Stimulated activated naive CD8-positive, alpha-beta T cell treated with anti-CD3 and anti-CD28 coated beads, Interleukin-15, Interleukin-2, amounts not matched to agents 100 ng/mL and 50 ng/mL, for 24 hours (primary cell): ENCODE measurements at regions not wholly inside any gene's neighbourhood (a gene's known extent, or its start where the extent isn't known, plus 50 kb on each side); places are given as distances from the start of the nearest gene placed in this dataset.

Source experiments
- H3K27ac Mint-ChIP-seq: one replicate; pipeline ENCODE4 v1.8.0; 2021; ENCODE audit warnings: mild to moderate bottlenecking, mixed read lengths
- H3K27me3 Mint-ChIP-seq: one replicate; pipeline ENCODE4 v1.8.0; 2021; ENCODE audit warnings: mixed read lengths
- H3K36me3 Mint-ChIP-seq: one replicate; pipeline ENCODE4 v1.8.0; 2021; ENCODE audit warnings: low read depth, mixed read lengths
- H3K4me1 Mint-ChIP-seq: one replicate; pipeline ENCODE4 v1.8.0; 2021; ENCODE audit warnings: low read depth, mixed read lengths
- H3K4me3 Mint-ChIP-seq: one replicate; pipeline ENCODE4 v1.8.0; 2021; ENCODE audit warnings: mild to moderate bottlenecking, mixed read lengths
- H3K9me3 Mint-ChIP-seq: one replicate; pipeline ENCODE4 v1.8.0; 2021; ENCODE audit warnings: mixed read lengths

DNA sequence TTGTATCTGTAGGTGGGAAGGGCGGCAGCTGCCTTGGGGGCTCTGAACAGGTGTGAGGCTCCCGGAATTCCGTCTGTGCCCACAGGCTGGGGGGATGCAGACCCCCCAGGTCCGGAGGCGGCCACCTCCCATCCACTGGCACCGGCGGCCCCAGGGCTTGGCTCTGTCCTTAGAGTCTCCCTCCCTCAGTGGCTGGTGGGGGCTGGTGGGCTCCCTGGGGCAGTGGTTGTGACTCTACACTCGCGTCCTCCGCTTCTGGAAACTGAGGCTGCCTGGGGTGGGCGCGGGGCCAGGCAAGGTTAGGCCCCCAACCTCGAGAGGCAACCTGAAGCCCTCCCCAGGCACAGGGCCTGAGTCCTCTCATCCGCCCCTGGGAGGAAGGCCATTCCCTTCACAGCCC lies 1305.4 kb downstream of the BRD1 start:
- Mint-ChIP-seq H3K27me3 (no peaks in the 10 kb centered on the region), H3K27ac (no peak overlapping the region), H3K36me3 (no peaks in the 10 kb centered on the region), H3K9me3 (no peaks in the 10 kb centered on the region), H3K4me1 (no peaks in the 10 kb centered on the region), H3K4me3 (no peak overlapping the region)

DNA sequence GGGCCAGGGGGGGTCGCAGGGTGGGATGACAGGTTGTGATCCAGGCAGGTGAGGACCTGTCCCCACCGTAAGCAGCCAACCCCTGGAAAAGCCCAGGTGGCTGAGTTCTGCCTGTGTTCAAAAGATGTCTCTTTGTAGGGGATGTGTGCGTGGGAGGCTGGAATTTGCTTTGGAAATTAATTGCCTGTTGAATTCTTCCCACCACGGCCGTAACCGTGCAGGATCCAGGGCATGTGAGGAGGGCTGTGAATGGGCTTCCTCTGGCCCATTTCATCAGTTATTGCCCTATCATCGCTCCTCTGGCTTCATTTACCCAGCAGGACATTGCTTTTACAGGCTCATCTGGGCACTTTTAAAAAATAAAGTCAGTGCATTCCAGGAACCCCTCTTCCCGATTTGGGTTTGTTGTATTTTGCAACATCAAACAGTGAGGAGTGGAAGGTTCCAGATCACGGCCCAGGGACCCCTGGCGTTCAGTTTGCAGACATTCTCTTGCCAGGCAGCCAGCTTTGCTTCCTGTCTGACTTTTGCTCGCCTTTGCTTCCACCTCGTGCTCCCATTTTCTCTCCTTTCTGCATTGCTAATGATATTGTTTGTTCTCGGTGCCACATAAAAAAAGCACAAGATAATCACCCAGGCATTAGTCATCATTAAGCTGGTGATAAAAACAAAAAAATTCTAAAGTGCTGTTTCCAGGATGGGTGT lies 1306.6 kb downstream of the BRD1 start:
- no peak overlapping the region for H3K27ac Mint-ChIP-seq
- no peak overlapping the region for H3K4me3 Mint-ChIP-seq
- H3K36me3 Mint-ChIP-seq = no peaks in the 10 kb centered on the region
- no peaks in the 10 kb centered on the region for H3K9me3 Mint-ChIP-seq
- no peaks in the 10 kb centered on the region for H3K4me1 Mint-ChIP-seq
- no peaks in the 10 kb centered on the region for H3K27me3 Mint-ChIP-seq

DNA sequence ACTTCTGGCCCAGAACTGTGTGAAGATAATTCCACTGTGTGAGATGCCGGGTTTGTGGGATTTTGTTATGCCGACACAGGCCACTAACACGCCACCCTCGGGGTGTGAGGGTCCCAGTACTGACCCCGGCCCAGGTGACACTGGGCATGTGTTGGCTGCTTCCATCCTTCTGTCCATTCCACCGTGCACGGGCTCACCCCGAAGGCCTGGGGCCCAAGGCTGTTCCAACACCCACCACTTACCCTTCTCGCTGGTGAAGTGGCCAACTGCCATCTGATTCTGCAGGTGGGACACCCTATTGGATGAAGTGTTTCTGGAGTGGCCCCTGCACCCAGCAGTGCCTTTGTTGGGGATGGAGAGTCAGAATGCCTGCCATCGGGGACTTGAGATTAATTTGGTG lies 1307.5 kb downstream of the BRD1 start:
- Mint-ChIP-seq H3K4me3 (no peak overlapping the region), H3K27ac (no peak overlapping the region), H3K36me3 (no peaks in the 10 kb centered on the region), H3K9me3 (no peaks in the 10 kb centered on the region), H3K27me3 (no peaks in the 10 kb centered on the region), H3K4me1 (no peaks in the 10 kb centered on the region)

DNA sequence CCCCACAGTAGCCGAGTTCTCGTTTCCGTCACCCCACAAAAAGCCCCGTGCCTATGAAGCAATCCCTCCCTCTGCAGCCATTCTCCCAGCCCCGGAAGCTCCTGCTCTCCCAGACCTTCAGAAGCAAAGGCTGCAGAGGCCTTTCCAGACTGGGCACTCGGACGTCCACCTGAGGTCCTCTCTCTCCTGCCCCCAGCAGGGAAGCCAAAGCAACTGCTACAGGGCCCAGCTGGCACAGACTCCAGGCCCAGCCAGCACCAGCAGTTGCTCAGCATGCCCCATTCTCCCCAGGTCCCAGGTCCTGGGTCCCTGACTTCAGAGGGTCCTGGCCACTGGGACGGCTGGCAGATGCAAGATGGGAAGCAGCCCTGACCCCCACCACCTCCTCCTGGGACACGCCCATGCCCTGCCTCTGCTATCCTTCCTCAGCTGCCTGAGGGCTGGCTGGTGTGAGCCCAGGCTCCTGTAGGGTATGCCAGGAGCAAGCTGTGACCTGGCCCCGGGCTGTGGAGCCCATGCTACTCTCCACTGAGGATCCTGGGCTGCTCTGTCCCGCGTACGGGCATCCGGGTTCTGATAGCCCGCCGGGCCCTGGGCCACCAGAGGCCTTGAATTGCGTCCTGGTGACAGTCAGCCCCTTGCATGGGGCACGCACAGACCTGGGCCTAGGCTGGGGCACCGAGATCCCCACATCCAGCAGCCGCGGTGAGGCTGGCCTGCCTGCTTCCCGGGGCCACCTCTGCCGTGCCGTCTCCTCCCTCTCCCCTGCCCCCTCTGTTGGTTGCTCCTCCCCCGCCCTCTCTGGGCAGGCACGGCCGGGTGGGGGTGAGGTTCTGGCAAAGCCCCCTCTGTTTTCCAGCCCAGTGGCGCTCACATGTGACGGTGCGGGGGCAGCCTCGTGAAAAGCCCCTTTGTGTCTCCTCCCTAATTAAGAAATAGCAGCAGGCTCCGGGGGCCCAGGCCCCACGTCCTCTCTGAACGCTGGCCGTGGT lies 1310.3 kb downstream of the BRD1 start:
- no peaks in the 10 kb centered on the region for H3K9me3 Mint-ChIP-seq

DNA sequence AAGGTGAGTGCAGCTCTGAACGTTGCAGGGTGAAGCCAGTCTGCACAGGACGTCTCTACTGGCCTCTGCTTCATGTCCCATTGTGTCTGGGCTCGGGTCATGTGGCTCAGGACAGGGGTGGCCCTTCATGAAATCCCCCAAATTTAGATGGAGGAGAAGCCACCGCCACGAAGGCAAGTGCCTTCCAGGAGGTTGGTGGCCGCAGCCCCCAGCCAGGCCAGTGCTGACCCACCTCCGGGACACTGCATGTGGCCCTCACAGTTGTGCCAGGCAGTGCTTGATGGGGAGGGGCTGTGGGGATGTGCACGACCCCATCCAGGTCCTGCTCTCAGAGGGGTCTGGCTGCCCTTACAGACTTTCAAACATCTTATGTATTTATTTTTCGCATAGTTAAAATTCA lies 1311.1 kb downstream of the BRD1 start:
- H3K27ac Mint-ChIP-seq = no peak overlapping the region
- no peak overlapping the region for H3K4me3 Mint-ChIP-seq
- no peaks in the 10 kb centered on the region for H3K9me3 Mint-ChIP-seq

More for the DNA sequence above, 1310.3 kb downstream of the BRD1 start:
- H3K4me1 Mint-ChIP-seq = no peaks in the 10 kb centered on the region
- H3K36me3 Mint-ChIP-seq = no peaks in the 10 kb centered on the region
- H3K27me3 Mint-ChIP-seq = no peaks in the 10 kb centered on the region
- H3K4me3 Mint-ChIP-seq = no peak overlapping the region
- H3K27ac Mint-ChIP-seq = no peak overlapping the region

DNA sequence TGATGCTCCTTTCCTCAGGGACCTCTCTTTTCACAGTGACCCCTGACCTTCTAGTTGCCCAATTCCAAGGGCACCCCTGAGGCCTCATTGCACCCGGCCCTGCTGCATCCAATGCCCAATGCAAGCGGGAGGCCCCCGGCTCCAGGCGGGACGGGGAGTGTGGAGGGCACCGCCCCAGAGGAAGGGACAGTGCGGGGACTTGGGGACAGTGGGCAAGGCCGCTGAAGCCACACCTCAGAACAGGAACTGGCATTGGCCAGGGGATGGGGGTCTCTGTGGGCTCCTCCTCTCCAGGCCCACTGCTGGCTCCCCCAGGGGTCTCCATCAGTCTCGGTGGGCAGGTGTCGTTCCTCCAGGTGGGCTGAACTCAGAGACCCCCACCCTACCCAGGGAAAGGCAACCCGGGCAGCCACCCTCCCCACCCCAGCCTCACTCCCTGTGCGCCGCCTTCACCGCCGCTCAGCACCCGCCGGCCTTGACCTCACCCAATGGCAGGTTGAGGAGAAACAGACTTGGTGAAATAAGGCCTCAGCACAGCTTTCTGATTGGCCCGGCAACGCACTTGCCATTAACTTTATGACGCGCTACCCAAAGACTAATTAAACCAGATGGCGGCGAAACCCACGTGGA lies 1312.0 kb downstream of the BRD1 start:
- Mint-ChIP-seq H3K27ac (no peak overlapping the region), H3K4me3 (no peak overlapping the region), H3K9me3 (no peaks in the 10 kb centered on the region), H3K4me1 (no peaks in the 10 kb centered on the region), H3K27me3 (no peaks in the 10 kb centered on the region), H3K36me3 (no peaks in the 10 kb centered on the region)

More for the DNA sequence above, 1311.1 kb downstream of the BRD1 start:
- no peaks in the 10 kb centered on the region for H3K4me1 Mint-ChIP-seq
- H3K27me3 Mint-ChIP-seq = no peaks in the 10 kb centered on the region
- H3K36me3 Mint-ChIP-seq = no peaks in the 10 kb centered on the region

DNA sequence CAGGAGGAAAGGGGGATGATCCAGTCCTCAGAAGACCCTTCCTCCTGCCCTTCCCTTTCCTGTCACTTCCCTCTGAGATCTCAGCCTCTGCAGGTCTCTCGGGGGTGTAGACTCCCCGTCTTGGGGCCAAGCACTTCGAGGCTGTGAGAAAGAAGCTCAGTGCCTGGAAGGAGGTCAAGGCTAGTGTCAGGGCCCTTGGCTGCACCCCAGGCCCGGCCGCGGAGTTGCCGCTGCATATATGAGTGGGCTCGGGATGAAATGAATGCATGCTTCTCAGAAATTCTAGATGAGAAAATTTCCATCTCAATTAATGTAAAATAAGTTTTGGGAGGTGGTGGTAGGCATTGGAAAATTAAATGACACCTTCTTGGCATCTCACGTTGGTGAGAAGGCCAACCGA lies 1313.7 kb downstream of the BRD1 start:
- Mint-ChIP-seq H3K27ac (no peak overlapping the region), H3K36me3 (no peaks in the 10 kb centered on the region), H3K4me3 (no peak overlapping the region), H3K4me1 (no peaks in the 10 kb centered on the region), H3K27me3 (no peaks in the 10 kb centered on the region), H3K9me3 (no peaks in the 10 kb centered on the region)

DNA sequence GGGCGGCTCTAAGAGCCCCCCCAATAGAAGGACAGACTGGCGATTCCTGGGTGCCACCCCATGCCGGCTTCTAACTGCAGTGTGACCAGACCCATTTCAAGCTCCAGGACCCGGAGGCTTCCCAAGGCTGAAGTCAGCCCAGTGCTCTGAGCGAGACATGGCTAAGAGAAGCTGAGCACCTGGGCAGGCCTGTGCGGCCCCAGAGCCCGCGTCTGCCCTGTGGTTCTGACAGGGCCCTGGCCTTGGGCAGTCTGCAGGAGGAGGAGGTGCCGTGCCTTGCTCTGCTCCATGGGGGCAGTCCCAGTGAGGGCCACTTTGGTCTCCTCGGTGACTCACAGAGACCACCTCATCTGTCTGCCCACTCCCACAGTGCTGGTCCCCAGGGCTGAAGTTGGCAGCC lies 1314.2 kb downstream of the BRD1 start:
- Mint-ChIP-seq H3K4me1 (no peaks in the 10 kb centered on the region), H3K4me3 (no peak overlapping the region), H3K27ac (no peak overlapping the region), H3K36me3 (no peaks in the 10 kb centered on the region), H3K27me3 (no peaks in the 10 kb centered on the region), H3K9me3 (no peaks in the 10 kb centered on the region)

DNA sequence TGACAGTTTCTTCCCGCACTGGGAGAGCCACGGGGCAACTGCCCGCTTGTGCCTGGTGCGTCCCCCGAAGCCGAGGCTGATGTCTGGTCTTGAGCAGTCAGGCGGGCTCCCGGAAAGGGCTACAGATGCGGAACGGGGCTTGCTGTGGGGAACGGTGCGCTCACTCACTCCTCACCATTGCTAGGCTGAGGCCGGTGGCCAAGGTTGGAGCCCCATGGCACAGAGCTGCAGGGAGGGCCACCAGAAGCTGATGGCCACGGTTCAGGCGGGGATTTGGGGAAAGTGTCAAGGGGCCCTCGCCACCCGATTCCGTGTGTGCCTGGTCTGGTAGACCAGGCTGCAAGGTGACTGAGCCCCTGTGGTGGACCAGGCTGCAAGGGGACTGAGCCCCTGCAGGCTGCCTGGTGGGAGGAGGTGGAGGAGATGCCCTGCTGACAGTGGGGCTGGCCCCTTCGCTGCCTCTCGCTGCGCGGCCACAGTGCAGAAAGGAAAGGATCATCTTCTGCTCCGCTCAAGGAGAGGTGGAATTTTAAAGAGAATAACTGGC lies 1315.8 kb downstream of the BRD1 start:
- no peaks in the 10 kb centered on the region for H3K27me3 Mint-ChIP-seq

DNA sequence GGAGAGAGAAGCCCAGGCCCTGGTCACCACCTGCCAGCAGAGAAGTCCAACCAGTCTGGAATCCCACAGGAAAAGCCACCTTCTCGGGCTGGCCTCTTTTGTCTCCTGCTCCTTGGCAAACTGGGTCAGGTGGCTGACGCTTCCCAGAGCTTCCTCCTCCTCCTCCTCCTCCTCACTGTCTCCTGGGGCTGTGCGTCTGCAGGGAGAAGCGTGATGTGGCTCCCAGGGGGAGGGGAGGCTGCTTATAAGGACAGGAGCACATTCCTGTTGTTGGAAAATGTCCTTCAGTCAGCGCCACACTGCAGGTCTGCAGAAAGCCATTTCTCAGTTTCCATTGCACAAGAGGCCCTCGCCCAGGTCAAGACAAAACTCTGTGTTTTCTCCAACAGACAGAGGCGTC lies 1316.5 kb downstream of the BRD1 start:
- H3K27me3 Mint-ChIP-seq = no peaks in the 10 kb centered on the region
- H3K4me3 Mint-ChIP-seq = no peak overlapping the region
- H3K9me3 Mint-ChIP-seq = no peaks in the 10 kb centered on the region
- no peaks in the 10 kb centered on the region for H3K4me1 Mint-ChIP-seq
- no peaks in the 10 kb centered on the region for H3K36me3 Mint-ChIP-seq
- H3K27ac Mint-ChIP-seq = no peak overlapping the region

More for the DNA sequence above, 1315.8 kb downstream of the BRD1 start:
- H3K27ac Mint-ChIP-seq = no peak overlapping the region
- H3K4me1 Mint-ChIP-seq = no peaks in the 10 kb centered on the region
- H3K36me3 Mint-ChIP-seq = no peaks in the 10 kb centered on the region
- H3K4me3 Mint-ChIP-seq = no peak overlapping the region
- no peaks in the 10 kb centered on the region for H3K9me3 Mint-ChIP-seq

DNA sequence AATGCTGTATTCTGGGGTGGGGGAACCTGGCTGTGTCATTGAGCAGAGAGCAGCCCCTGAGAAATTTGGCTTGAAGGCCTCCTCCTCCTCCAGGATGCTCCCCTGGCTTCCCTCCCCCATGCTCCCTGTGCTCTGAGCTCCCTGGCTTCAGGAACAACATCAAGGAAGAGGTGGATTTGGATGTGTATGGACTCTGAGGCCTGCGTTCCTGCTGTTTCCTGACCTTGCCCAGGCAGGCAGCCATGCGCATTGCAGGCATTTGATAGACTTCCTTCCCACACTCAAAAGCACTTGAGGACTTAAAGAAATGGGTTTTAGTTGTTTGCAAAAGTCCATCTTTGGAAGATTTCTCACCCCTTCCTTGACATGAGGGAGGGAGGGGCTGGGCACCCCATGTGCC lies 1317.1 kb downstream of the BRD1 start:
- H3K27me3 Mint-ChIP-seq = no peaks in the 10 kb centered on the region
- no peak overlapping the region for H3K27ac Mint-ChIP-seq
- no peaks in the 10 kb centered on the region for H3K9me3 Mint-ChIP-seq

DNA sequence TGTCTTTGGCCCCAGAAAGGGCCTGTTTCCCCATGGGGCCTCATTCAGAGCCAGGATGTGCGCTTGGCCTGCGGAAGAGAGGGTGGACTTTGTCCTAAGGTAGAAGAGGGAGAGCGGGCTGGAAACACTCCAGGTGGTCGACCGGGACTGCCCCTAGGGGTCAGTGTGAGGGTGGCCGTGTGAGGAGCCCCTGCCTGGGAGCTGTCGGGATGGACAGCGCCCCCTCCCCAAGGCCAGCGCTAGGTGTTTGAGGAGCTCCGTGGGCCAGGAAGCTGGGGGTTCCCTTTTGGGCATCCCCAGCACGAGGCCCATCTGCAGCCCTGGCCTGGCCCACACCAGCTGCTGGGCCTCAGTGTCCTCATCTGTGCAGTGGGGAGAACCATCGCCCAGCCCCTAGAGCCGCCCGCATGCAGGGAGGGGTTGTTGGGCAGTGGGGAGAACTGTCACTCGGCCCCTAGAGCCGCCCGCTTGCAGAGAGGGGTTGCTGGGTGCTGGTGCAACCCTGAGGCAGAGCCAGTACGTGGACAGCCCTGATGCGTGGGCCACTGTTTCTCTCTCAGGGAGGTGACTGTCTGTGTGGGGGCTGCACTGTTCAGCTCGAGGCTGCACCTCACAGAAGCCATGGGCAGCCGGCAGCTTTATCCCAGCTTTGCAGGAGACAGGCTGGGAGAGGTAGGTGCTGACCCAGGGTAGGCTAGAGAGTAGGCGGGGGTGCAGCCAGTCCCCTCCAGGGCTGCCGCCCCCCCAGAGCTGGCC lies 1319.9 kb downstream of the BRD1 start:
- no peaks in the 10 kb centered on the region for H3K27me3 Mint-ChIP-seq
- no peak overlapping the region for H3K27ac Mint-ChIP-seq
- H3K4me1 Mint-ChIP-seq = no peaks in the 10 kb centered on the region
- H3K9me3 Mint-ChIP-seq = no peaks in the 10 kb centered on the region
- no peaks in the 10 kb centered on the region for H3K36me3 Mint-ChIP-seq
- H3K4me3 Mint-ChIP-seq = no peak overlapping the region

More for the DNA sequence above, 1317.1 kb downstream of the BRD1 start:
- no peaks in the 10 kb centered on the region for H3K4me1 Mint-ChIP-seq
- no peaks in the 10 kb centered on the region for H3K36me3 Mint-ChIP-seq
- no peak overlapping the region for H3K4me3 Mint-ChIP-seq

DNA sequence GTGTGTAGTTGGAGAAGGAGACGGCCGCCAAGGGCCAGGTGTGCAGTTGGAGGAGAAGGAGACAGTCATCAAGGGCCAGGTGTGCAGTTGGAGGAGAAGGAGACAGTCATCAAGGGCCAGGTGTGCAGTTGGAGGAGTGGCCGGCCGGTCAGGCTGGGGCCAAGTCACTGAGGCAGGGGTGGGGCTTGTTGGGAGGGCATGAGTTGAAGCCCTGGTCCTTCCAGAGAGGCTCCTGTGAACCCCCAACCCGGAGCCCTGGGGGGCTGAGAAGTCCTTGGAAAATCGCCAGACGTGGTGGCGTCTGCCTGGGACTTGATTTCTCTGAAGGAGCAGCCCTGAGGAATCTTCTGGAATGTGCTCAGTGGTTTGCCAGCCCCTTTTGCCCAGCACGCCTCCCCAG lies 1320.5 kb downstream of the BRD1 start:
- H3K36me3 Mint-ChIP-seq = no peaks in the 10 kb centered on the region
- no peaks in the 10 kb centered on the region for H3K4me1 Mint-ChIP-seq
- H3K4me3 Mint-ChIP-seq = no peak overlapping the region
- H3K27me3 Mint-ChIP-seq = no peaks in the 10 kb centered on the region
- H3K9me3 Mint-ChIP-seq = no peaks in the 10 kb centered on the region
- no peak overlapping the region for H3K27ac Mint-ChIP-seq

DNA sequence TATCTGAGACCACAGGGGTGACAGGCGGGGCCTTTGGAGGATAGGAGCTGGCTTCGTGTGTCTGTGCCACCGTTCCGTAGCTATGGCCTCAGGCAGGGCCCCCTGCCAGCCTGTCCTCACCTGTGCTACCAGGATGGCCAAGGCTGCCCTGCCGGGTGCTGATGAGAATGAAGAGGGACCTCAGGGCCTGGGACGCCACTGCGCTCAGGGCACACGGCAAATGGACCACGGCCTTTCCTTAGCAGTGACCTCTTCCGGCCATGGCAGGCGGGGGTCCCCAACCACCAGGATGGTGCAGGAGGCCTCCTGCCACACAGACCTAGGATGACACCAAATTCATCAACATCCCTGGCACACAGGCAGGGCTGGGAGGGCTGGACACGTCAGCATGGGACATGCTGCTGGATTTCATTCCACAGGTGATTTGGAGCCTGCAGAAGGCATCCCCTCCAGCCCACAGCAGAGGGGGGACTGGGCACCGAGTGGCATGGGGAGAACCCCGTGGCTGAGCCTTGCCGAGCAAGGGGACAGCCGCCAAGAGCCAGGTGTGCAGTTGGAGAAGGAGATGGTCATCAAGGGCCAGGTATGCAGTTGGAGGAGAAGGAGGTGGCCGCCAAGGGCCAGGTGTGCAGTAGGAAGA lies 1321.0 kb downstream of the BRD1 start:
- Mint-ChIP-seq H3K27ac (no peak overlapping the region), H3K4me3 (no peak overlapping the region), H3K27me3 (no peaks in the 10 kb centered on the region), H3K36me3 (no peaks in the 10 kb centered on the region), H3K4me1 (no peaks in the 10 kb centered on the region), H3K9me3 (no peaks in the 10 kb centered on the region)
